ENCODE measurements at regions not wholly inside any gene's neighbourhood (a gene's known extent, or its start where the extent isn't known, plus 50 kb on each side); places are given as distances from the start of the nearest gene placed in this dataset.

GRCh38 chr5:90338712-90339372 is 70.7 kb downstream of the CETN3 start:
- Histone ChIP-seq H3K4me3 (ENCODE audit: low read depth in 2 of 2, low read length in 2 of 2) (no peak overlapping the region), H3K9me3 (ENCODE audit: control insufficient read depth, insufficient read depth, low read depth, low read length) (no peaks in the 10 kb centered on the region), H3K27me3 (ENCODE audit: control insufficient read depth, insufficient read depth, low read length) (no peaks in the 10 kb centered on the region), H3K27ac (ENCODE audit: low read length) (no peak overlapping the region), H3K36me3 (ENCODE audit: control insufficient read depth, insufficient read depth, low read length) (no peaks in the 10 kb centered on the region; the same call in 1 of the 2 replicates), H3K4me1 (ENCODE audit: control insufficient read depth, insufficient read depth, low read length) (no peaks in the 10 kb centered on the region)
- TF ChIP-seq SIN3A (IDR thresholded peaks at IDR 0.05; ENCODE audit: borderline replicate concordance, insufficient read depth, low read depth, low read length) = no peak
- no peak for TF ChIP-seq POLR2AphosphoS5 (IDR thresholded peaks at IDR 0.05; ENCODE audit: low read depth, low read length)
- no peak for TF ChIP-seq TCF7L2 (IDR thresholded peaks at IDR 0.05; ENCODE audit: low read depth, low read length)
- TF ChIP-seq REST (IDR thresholded peaks at IDR 0.05; ENCODE audit: insufficient read depth in 1 of 2, low read depth in 2 of 2, low read length in 1 of 2) = no peak
- no peak for TF ChIP-seq CTCF (IDR thresholded peaks at IDR 0.05)
- ChIA-PET POLR2A (no interaction called here), CTCF (no interaction called here)
- in situ Hi-C loops (cut with HindIII; ENCODE audit: low pct_unique_long_range_greater_than_20kb, low sequenced_read_pairs) (no loop called here), intact Hi-C loops (cut with micrococcal nuclease; ENCODE audit: unreplicated experiment) (no loop called here)
- DNase-seq (ENCODE audit: low read depth, low spot score) (no peak), ATAC-seq (no peak)
- no TSS peak for BruUV-seq (replicated peaks)

- Histone ChIP-seq H3K27me3 (ENCODE audit: control insufficient read depth, insufficient read depth, low read length) (no peaks in the 10 kb centered on the region), H3K27ac (ENCODE audit: low read length) (no peak overlapping the region), H3K4me1 (ENCODE audit: control insufficient read depth, insufficient read depth, low read length) (no peaks in the 10 kb centered on the region), H3K36me3 (ENCODE audit: control insufficient read depth, insufficient read depth, low read length) (no peaks in the 10 kb centered on the region; the same call in 1 of the 2 replicates), H3K9me3 (ENCODE audit: control insufficient read depth, insufficient read depth, low read depth, low read length) (no peaks in the 10 kb centered on the region), H3K4me3 (ENCODE audit: low read depth in 2 of 2, low read length in 2 of 2) (no peak overlapping the region)
- TF ChIP-seq CTCF (IDR thresholded peaks at IDR 0.05) (no peak), TCF7L2 (IDR thresholded peaks at IDR 0.05; ENCODE audit: low read depth, low read length) (no peak), POLR2AphosphoS5 (IDR thresholded peaks at IDR 0.05; ENCODE audit: low read depth, low read length) (no peak), REST (IDR thresholded peaks at IDR 0.05; ENCODE audit: insufficient read depth in 1 of 2, low read depth in 2 of 2, low read length in 1 of 2) (no peak), SIN3A (IDR thresholded peaks at IDR 0.05; ENCODE audit: borderline replicate concordance, insufficient read depth, low read depth, low read length) (no peak)
- CTCF ChIA-PET = no interaction called here
- in situ Hi-C loops (cut with HindIII; ENCODE audit: low pct_unique_long_range_greater_than_20kb, low sequenced_read_pairs) (no loop called here), intact Hi-C loops (cut with micrococcal nuclease; ENCODE audit: unreplicated experiment) (no loop called here)
- POLR2A ChIA-PET = no interaction called here
- DNase-seq (ENCODE audit: low read depth, low spot score) = no peak
- no TSS peak for BruUV-seq (replicated peaks)
- ATAC-seq = no peak
These were observed 72.0 kb downstream of the CETN3 start for GRCh38 chr5:90337449-90338052.
